HUES64 (cell line): ENCODE measurements at regions not wholly inside any gene's neighbourhood (a gene's known extent, or its start where the extent isn't known, plus 50 kb on each side); places are given as distances from the start of the nearest gene placed in this dataset.

Experiments used
- H3K27ac ChIP-seq: 2 replicates; pipeline ENCODE4 v1.7.0; 2013; ENCODE audit warnings: low read depth, low read length, inconsistent platforms
- H3K27me3 ChIP-seq: 2 replicates; pipeline ENCODE4 v1.6.1; 2013; ENCODE audit warnings: mild to moderate bottlenecking, low read length; ENCODE audit not compliant: insufficient read depth
- H3K36me3 ChIP-seq: 2 replicates; pipeline ENCODE4 v1.6.1; 2013; ENCODE audit warnings: mild to moderate bottlenecking, low read length; ENCODE audit not compliant: insufficient read depth
- H3K4me1 ChIP-seq: 2 replicates; pipeline ENCODE4 v1.6.1; 2013; ENCODE audit warnings: mild to moderate bottlenecking, low read length, moderate library complexity; ENCODE audit not compliant: insufficient read depth
- H3K4me3 ChIP-seq: 2 replicates; pipeline ENCODE4 v1.5.1; 2013; ENCODE audit warnings: mild to moderate bottlenecking, low read length, moderate library complexity
- H3K9ac ChIP-seq: 2 replicates; pipeline ENCODE4 v1.6.1; 2013; ENCODE audit warnings: mild to moderate bottlenecking, low read depth, low read length
- H3K9me3 ChIP-seq: 2 replicates; pipeline ENCODE4 v1.6.1; 2013; ENCODE audit warnings: low read depth, low read length; ENCODE audit not compliant: insufficient read depth
- WGBS: fragments of 150-250, 120-280 bp; methylation state at CpG from one replicate; pipeline ENCODE4 v1.1.7; 2013; ENCODE audit warnings: missing lambda C conversion rate; 5-methylcytosine and 5-hydroxymethylcytosine counted together

- Histone ChIP-seq H3K9ac (no peak overlapping the region), H3K27ac (no peak overlapping the region), H3K36me3 (no peaks in the 10 kb centered on the region), H3K4me3 (no peak overlapping the region), H3K27me3 (no peaks in the 10 kb centered on the region), H3K4me1 (no peaks in the 10 kb centered on the region), H3K9me3 (no peaks in the 10 kb centered on the region)
- 83% methylated on average over 3 of the region's 4 CpGs for WGBS
Observed at GRCh38 chr3:18649666-18650363, 224.7 kb upstream of the SATB1 start.

GRCh38 chr3:18648868-18649462, 223.8 kb upstream of the SATB1 start:
- Histone ChIP-seq H3K4me1 (no peaks in the 10 kb centered on the region), H3K27ac (no peak overlapping the region), H3K27me3 (no peaks in the 10 kb centered on the region), H3K9me3 (no peaks in the 10 kb centered on the region), H3K4me3 (no peak overlapping the region), H3K9ac (no peak overlapping the region), H3K36me3 (no peaks in the 10 kb centered on the region)
- 3% methylated on average over 1 of the region's 1 CpG for WGBS

DNA sequence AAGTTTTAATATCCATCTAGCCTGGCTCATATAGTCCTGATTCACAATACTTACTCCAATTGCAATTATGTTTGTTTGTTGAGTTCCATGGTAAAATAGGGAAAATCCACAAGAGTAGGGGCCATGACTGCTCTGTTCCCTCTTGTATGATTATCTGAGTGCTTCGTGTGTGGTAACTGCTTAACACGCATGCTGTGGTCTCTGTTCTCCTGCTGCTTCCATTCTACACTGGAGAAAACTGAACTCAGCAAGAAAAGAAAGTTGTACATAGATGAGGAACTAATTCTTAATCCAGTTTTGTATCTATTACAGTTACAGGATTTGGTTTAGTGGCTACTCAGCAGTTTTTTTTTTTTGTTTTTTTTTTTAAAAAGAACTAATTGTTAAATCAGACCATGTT, 223.0 kb upstream of the SATB1 start:
- no peaks in the 10 kb centered on the region for H3K27me3 ChIP-seq
- no peaks in the 10 kb centered on the region for H3K36me3 ChIP-seq
- no peak overlapping the region for H3K9ac ChIP-seq
- WGBS, result 86% methylated on average over 2 of the region's 2 CpGs
- no peaks in the 10 kb centered on the region for H3K4me1 ChIP-seq
- H3K27ac ChIP-seq, result no peak overlapping the region
- H3K9me3 ChIP-seq, result no peaks in the 10 kb centered on the region
- no peak overlapping the region for H3K4me3 ChIP-seq

DNA sequence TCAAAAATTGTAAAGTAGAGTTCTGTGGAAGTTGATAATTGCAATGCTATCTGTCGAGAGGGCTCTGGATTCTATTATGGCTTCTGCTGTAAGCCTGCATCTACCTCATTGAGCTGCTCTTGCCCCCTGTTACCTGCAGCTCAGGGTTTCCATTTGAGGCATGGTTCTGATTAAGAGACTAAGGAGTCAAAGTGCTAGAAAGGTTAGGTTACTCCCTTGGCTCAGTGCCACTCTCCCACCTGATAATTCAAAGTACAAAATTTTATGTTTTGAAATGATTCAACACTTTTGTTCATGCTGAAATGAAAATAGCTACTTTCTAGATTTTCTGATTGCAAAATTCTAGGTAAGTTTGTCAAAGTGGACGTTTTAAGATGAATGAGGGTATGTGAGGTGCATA, 220.5 kb upstream of the SATB1 start:
- Histone ChIP-seq H3K27me3 (no peaks in the 10 kb centered on the region), H3K9me3 (no peaks in the 10 kb centered on the region), H3K4me1 (no peaks in the 10 kb centered on the region), H3K36me3 (no peaks in the 10 kb centered on the region), H3K9ac (no peak overlapping the region), H3K4me3 (no peak overlapping the region), H3K27ac (no peak overlapping the region)
- WGBS, result 87% methylated on average over 2 of the region's 2 CpGs

- Histone ChIP-seq H3K27ac (no peak overlapping the region), H3K27me3 (no peaks in the 10 kb centered on the region), H3K36me3 (no peaks in the 10 kb centered on the region), H3K4me1 (no peaks in the 10 kb centered on the region), H3K4me3 (no peak overlapping the region), H3K9ac (no peak overlapping the region), H3K9me3 (no peaks in the 10 kb centered on the region)
- 93% methylated on average over 3 of the region's 3 CpGs for WGBS
Observed at GRCh38 chr3:18643281-18643680, 218.1 kb upstream of the SATB1 start.

- WGBS, result 94% methylated on average over 3 of the region's 3 CpGs
- Histone ChIP-seq H3K27me3 (no peaks in the 10 kb centered on the region), H3K4me1 (no peaks in the 10 kb centered on the region), H3K9ac (no peak overlapping the region), H3K27ac (no peak overlapping the region), H3K36me3 (no peaks in the 10 kb centered on the region), H3K9me3 (no peaks in the 10 kb centered on the region), H3K4me3 (no peak overlapping the region)
Observed at GRCh38 chr3:18641916-18642315, 216.8 kb upstream of the SATB1 start.

DNA sequence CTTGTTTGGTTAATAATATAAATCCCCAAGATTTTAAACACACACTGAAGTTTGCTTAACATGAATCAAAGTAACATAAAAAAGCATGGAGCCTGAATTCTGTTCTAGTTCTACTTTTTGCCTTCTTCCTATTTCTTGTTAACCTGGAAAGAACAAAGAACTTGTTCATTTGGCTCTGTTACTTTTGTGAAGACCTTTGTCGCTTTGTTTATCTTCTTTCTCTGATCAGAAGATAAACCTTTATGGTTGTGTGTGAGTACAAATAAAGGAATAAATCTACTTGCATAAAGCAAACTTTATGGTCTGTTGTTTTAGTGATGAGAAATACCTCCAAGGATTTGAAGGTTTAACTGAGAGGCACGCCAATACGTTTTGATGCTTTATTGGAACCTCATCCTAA, 210.1 kb upstream of the SATB1 start:
- Histone ChIP-seq H3K9ac (no peak overlapping the region), H3K9me3 (no peaks in the 10 kb centered on the region), H3K27me3 (no peaks in the 10 kb centered on the region), H3K4me3 (no peak overlapping the region), H3K27ac (no peak overlapping the region), H3K36me3 (no peaks in the 10 kb centered on the region), H3K4me1 (no peaks in the 10 kb centered on the region; the same call in 1 of the 2 replicates)
- WGBS, result 86% methylated on average over 3 of the region's 3 CpGs

DNA sequence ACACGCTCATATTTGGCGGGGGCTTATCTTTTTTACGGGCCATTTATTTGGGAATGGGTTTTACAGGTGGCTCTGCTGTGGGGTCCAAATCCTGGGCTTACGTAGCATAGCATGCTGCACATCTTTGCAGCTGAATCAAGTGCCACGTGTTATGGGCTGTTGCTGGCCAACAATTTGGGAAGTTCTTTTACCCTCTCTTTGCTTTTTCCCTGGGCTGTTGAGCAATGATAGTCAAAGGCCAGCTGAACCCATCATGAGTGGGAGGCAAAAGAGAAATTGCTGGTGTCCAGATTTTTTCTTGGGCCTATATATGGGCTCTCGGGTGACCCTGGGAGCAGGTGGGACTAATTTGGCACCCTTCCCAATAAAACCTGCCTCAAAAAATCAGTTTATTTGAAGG, 209.3 kb upstream of the SATB1 start:
- Histone ChIP-seq H3K27ac (no peak overlapping the region), H3K9me3 (no peaks in the 10 kb centered on the region), H3K4me1 (no peaks in the 10 kb centered on the region; the same call in 1 of the 2 replicates), H3K27me3 (no peaks in the 10 kb centered on the region), H3K36me3 (no peaks in the 10 kb centered on the region), H3K4me3 (no peak overlapping the region), H3K9ac (no peak overlapping the region)
- 96% methylated on average over 6 of the region's 6 CpGs for WGBS

GRCh38 chr3:18633002-18633401, 207.9 kb upstream of the SATB1 start:
- no peaks in the 10 kb centered on the region for H3K36me3 ChIP-seq
- no peak overlapping the region for H3K4me3 ChIP-seq
- H3K9me3 ChIP-seq, result no peaks in the 10 kb centered on the region
- H3K27me3 ChIP-seq, result no peaks in the 10 kb centered on the region
- H3K27ac ChIP-seq, result no peak overlapping the region
- 86% methylated on average over 7 of the region's 7 CpGs for WGBS
- H3K4me1 ChIP-seq, result no peaks in the 10 kb centered on the region; the same call in 1 of the 2 replicates
- H3K9ac ChIP-seq, result no peak overlapping the region

GRCh38 chr3:18630295-18630694, 205.2 kb upstream of the SATB1 start:
- Histone ChIP-seq H3K9ac (no peak overlapping the region), H3K9me3 (no peaks in the 10 kb centered on the region), H3K27me3 (no peaks in the 10 kb centered on the region), H3K27ac (no peak overlapping the region), H3K4me1 (no peaks in the 10 kb centered on the region; the same call in 1 of the 2 replicates), H3K36me3 (no peaks in the 10 kb centered on the region), H3K4me3 (no peak overlapping the region)
- 85% methylated on average over 3 of the region's 4 CpGs for WGBS

- H3K9ac ChIP-seq, result no peak overlapping the region
- H3K27me3 ChIP-seq, result no peaks in the 10 kb centered on the region
- H3K36me3 ChIP-seq, result no peaks in the 10 kb centered on the region
- H3K9me3 ChIP-seq, result no peaks in the 10 kb centered on the region
- WGBS, result 100% methylated on average over 2 of the region's 2 CpGs
- no peaks in the 10 kb centered on the region for H3K4me1 ChIP-seq
- H3K4me3 ChIP-seq, result no peak overlapping the region
- H3K27ac ChIP-seq, result no peak overlapping the region
Observed at GRCh38 chr3:18625085-18625484, 199.9 kb upstream of the SATB1 start.
